ENCODE measurements at regions not wholly inside any gene's neighbourhood (a gene's known extent, or its start where the extent isn't known, plus 50 kb on each side); places are given as distances from the start of the nearest gene placed in this dataset.

DNA sequence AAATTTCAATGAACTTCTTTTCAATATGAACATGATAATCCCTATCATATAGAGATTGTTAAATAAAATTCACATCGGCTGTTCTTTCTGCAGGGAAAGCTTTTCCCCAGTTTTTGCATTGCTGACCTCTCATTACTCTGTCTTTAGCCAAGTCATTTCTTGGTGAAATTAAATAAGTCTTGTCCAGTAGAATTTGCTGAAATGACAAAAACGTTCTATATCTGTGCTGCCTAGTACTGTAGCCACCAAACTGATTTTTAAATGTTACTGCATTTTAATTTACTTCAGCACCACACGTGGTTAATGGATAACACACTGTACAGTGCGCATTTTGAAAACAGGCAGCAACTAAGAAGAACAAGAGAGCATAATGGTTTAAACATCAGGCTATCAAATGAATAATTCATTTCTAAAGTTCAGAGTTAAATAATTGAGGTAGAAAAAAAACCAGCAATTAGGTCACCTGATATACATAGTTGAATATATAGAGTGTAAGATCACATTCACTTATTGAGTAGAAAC lies 178.9 kb downstream of the LIG4 start:
- H3K36me3 ChIP-seq: no peaks in the 10 kb centered on the region
- TF ChIP-seq, protein P1, sequence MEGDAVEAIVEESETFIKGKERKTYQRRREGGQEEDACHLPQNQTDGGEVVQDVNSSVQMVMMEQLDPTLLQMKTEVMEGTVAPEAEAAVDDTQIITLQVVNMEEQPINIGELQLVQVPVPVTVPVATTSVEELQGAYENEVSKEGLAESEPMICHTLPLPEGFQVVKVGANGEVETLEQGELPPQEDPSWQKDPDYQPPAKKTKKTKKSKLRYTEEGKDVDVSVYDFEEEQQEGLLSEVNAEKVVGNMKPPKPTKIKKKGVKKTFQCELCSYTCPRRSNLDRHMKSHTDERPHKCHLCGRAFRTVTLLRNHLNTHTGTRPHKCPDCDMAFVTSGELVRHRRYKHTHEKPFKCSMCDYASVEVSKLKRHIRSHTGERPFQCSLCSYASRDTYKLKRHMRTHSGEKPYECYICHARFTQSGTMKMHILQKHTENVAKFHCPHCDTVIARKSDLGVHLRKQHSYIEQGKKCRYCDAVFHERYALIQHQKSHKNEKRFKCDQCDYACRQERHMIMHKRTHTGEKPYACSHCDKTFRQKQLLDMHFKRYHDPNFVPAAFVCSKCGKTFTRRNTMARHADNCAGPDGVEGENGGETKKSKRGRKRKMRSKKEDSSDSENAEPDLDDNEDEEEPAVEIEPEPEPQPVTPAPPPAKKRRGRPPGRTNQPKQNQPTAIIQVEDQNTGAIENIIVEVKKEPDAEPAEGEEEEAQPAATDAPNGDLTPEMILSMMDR (IDR thresholded peaks at IDR 0.05; ENCODE audit: low read depth, low read length): no peak
- peaks cover 2% of the 10 kb centered on the region for H3K9me3 ChIP-seq (ENCODE audit: severe bottlenecking)
- H3K27ac ChIP-seq: no peak overlapping the region
- no peak overlapping the region for H3K4me3 ChIP-seq (ENCODE audit: low read depth, low read length)
- peaks cover 9% of the 10 kb centered on the region for H3K27me3 ChIP-seq (ENCODE audit: insufficient read depth, low read depth, severe bottlenecking)
- DNase-seq: no peak

GRCh38 chr13:108034909-108035410 lies 180.4 kb downstream of the LIG4 start:
- TF ChIP-seq, protein P1 (IDR thresholded peaks at IDR 0.05; ENCODE audit: low read depth, low read length): no peak
- Histone ChIP-seq H3K27ac (no peak overlapping the region), H3K36me3 (no peaks in the 10 kb centered on the region), H3K27me3 (ENCODE audit: insufficient read depth, low read depth, severe bottlenecking) (peaks cover 9% of the 10 kb centered on the region), H3K4me3 (ENCODE audit: low read depth, low read length) (no peak overlapping the region), H3K9me3 (ENCODE audit: severe bottlenecking) (peaks cover 2% of the 10 kb centered on the region)
- DNase-seq: no peak

- Histone ChIP-seq H3K9me3 (ENCODE audit: severe bottlenecking) (peaks cover under 1% of the 10 kb centered on the region), H3K36me3 (no peaks in the 10 kb centered on the region), H3K27ac (no peak overlapping the region), H3K4me3 (ENCODE audit: low read depth, low read length) (no peak overlapping the region), H3K27me3 (ENCODE audit: insufficient read depth, low read depth, severe bottlenecking) (peaks cover 9% of the 10 kb centered on the region)
- TF ChIP-seq, protein P1 (IDR thresholded peaks at IDR 0.05; ENCODE audit: low read depth, low read length): no peak
- no peak for DNase-seq
Observed at GRCh38 chr13:108033800-108034707, 181.3 kb downstream of the LIG4 start.

- H3K27ac ChIP-seq: no peak overlapping the region
- no peak overlapping the region for H3K4me3 ChIP-seq (ENCODE audit: low read depth, low read length)
- no peaks in the 10 kb centered on the region for H3K9me3 ChIP-seq (ENCODE audit: severe bottlenecking)
- H3K36me3 ChIP-seq: no peaks in the 10 kb centered on the region
- no peak for DNase-seq
- peaks cover 9% of the 10 kb centered on the region for H3K27me3 ChIP-seq (ENCODE audit: insufficient read depth, low read depth, severe bottlenecking)
- TF ChIP-seq, protein P1 (IDR thresholded peaks at IDR 0.05; ENCODE audit: low read depth, low read length): no peak
Observed at GRCh38 chr13:108031865-108032264, 183.5 kb downstream of the LIG4 start.

- TF ChIP-seq, protein P1 (IDR thresholded peaks at IDR 0.05; ENCODE audit: low read depth, low read length): no peak
- Histone ChIP-seq H3K9me3 (ENCODE audit: severe bottlenecking) (no peaks in the 10 kb centered on the region), H3K27me3 (ENCODE audit: insufficient read depth, low read depth, severe bottlenecking) (peaks cover 9% of the 10 kb centered on the region), H3K27ac (no peak overlapping the region), H3K36me3 (no peaks in the 10 kb centered on the region), H3K4me3 (ENCODE audit: low read depth, low read length) (no peak overlapping the region)
- DNase-seq: no peak
Observed at GRCh38 chr13:108030769-108031168, 184.6 kb downstream of the LIG4 start.

Measured in WERI-Rb-1 (cell line).